ENCODE measurements at regions not wholly inside any gene's neighbourhood (a gene's known extent, or its start where the extent isn't known, plus 50 kb on each side); places are given as distances from the start of the nearest gene placed in this dataset.

GRCh38 chr7:83798489-83798888 is 149.6 kb upstream of the SEMA3E start:
- TF ChIP-seq TCF12 (IDR thresholded peaks at IDR 0.05; ENCODE audit: low read depth) (no peak), EGR1 (IDR thresholded peaks at IDR 0.05) (no peak), REST (IDR thresholded peaks at IDR 0.05; ENCODE audit: low read depth) (no peak), EP300 (IDR thresholded peaks at IDR 0.05; ENCODE audit: borderline replicate concordance) (no peak), ZBTB7A (IDR thresholded peaks at IDR 0.05; ENCODE audit: low read depth) (no peak), YY1 (IDR thresholded peaks at IDR 0.05; ENCODE audit: low read depth) (no peak), RAD21 (IDR thresholded peaks at IDR 0.05; ENCODE audit: low read depth) (no peak), TEAD4 (IDR thresholded peaks at IDR 0.05) (no peak), MAX (IDR thresholded peaks at IDR 0.05) (no peak), TAF1 (IDR thresholded peaks at IDR 0.05; ENCODE audit: low read depth) (no peak), CEBPB (IDR thresholded peaks at IDR 0.05) (no peak), FOXM1 (IDR thresholded peaks at IDR 0.05; ENCODE audit: borderline replicate concordance, low read depth) (no peak), NFIC (IDR thresholded peaks at IDR 0.05) (no peak)

Measured in Ishikawa (cell line).